ENCODE measurements at regions not wholly inside any gene's neighbourhood (a gene's known extent, or its start where the extent isn't known, plus 50 kb on each side); places are given as distances from the start of the nearest gene placed in this dataset.
"Not testable (repeated sequence)": the region's sequence is repeated elsewhere in the genome, so short reads cannot be mapped to it uniquely, and the experiment has no call there.

GRCh38 chrX:142390998-142391397 is 185.9 kb upstream of the MAGEC2 start:
- TF ChIP-seq CTCF, POLR2A (IDR thresholded peaks at IDR 0.05): not testable (repeated sequence)

All from right lobe of liver (tissue), 4 donors.